ENCODE measurements at regions not wholly inside any gene's neighbourhood (a gene's known extent, or its start where the extent isn't known, plus 50 kb on each side); places are given as distances from the start of the nearest gene placed in this dataset.

GRCh38 chr12:92072112-92072511 is 73.5 kb downstream of the BTG1 start:
- Histone ChIP-seq H3K4me3 (ENCODE audit: insufficient read depth, low read length, poor library complexity, severe bottlenecking) (no peak overlapping the region), H3K79me2 (ENCODE audit: insufficient read depth, low read length) (no peaks in the 10 kb centered on the region)

GRCh38 chr12:92070864-92071445 is 74.7 kb downstream of the BTG1 start:
- no peak overlapping the region for H3K27ac ChIP-seq (ENCODE audit: low read depth, low read length)
- TF ChIP-seq EZH2phosphoT487 (conservative IDR thresholded peaks at IDR 0.05; ENCODE audit: low read length): no peak
- no peak for TF ChIP-seq CTCF (IDR thresholded peaks at IDR 0.05; ENCODE audit: insufficient read depth, low read length, poor library complexity, severe bottlenecking)
- H3K9me2 ChIP-seq (replicated peaks; ENCODE audit: insufficient read depth, low read length): no peaks in the 10 kb centered on the region
- no peaks in the 10 kb centered on the region for H3K9me3 ChIP-seq (ENCODE audit: insufficient read depth, low read length)
- no peaks in the 10 kb centered on the region for H3K36me3 ChIP-seq (ENCODE audit: low read length)
- H3F3A ChIP-seq (ENCODE audit: insufficient read depth): no peaks in the 10 kb centered on the region
- no peak overlapping the region for H3K9ac ChIP-seq (ENCODE audit: low read length)
- H3K4me3 ChIP-seq (ENCODE audit: insufficient read depth, low read length, poor library complexity, severe bottlenecking): no peak overlapping the region
- no peaks in the 10 kb centered on the region for H3K27me3 ChIP-seq (ENCODE audit: low read length)
- no peaks in the 10 kb centered on the region for H3K79me2 ChIP-seq (ENCODE audit: insufficient read depth, low read length)
- H4K20me1 ChIP-seq (ENCODE audit: low read depth, low read length): no peaks in the 10 kb centered on the region
- H3K4me2 ChIP-seq (ENCODE audit: low read depth, low read length, poor library complexity, severe bottlenecking): no peak overlapping the region
- no peak overlapping the region for H2AFZ ChIP-seq (ENCODE audit: low read depth, low read length, severe bottlenecking)

More at GRCh38 chr12:92072112-92072511, 73.5 kb downstream of the BTG1 start:
- H4K20me1 ChIP-seq (ENCODE audit: low read depth, low read length): no peaks in the 10 kb centered on the region
- no peaks in the 10 kb centered on the region for H3K9me2 ChIP-seq (replicated peaks; ENCODE audit: insufficient read depth, low read length)
- no peaks in the 10 kb centered on the region for H3F3A ChIP-seq (ENCODE audit: insufficient read depth)
- H3K9ac ChIP-seq (ENCODE audit: low read length): no peak overlapping the region
- no peaks in the 10 kb centered on the region for H3K27me3 ChIP-seq (ENCODE audit: low read length)
- H3K4me2 ChIP-seq (ENCODE audit: low read depth, low read length, poor library complexity, severe bottlenecking): no peak overlapping the region
- no peak overlapping the region for H2AFZ ChIP-seq (ENCODE audit: low read depth, low read length, severe bottlenecking)
- no peaks in the 10 kb centered on the region for H3K9me3 ChIP-seq (ENCODE audit: insufficient read depth, low read length)
- no peaks in the 10 kb centered on the region for H3K36me3 ChIP-seq (ENCODE audit: low read length)
- H3K27ac ChIP-seq (ENCODE audit: low read depth, low read length): no peak overlapping the region
- TF ChIP-seq EZH2phosphoT487 (conservative IDR thresholded peaks at IDR 0.05; ENCODE audit: low read length): no peak
- TF ChIP-seq CTCF (IDR thresholded peaks at IDR 0.05; ENCODE audit: insufficient read depth, low read length, poor library complexity, severe bottlenecking): no peak

GRCh38 chr12:92070054-92070863 is 75.4 kb downstream of the BTG1 start:
- Histone ChIP-seq H3K27me3 (ENCODE audit: low read length) (no peaks in the 10 kb centered on the region), H3K36me3 (ENCODE audit: low read length) (no peaks in the 10 kb centered on the region), H3K9me2 (replicated peaks; ENCODE audit: insufficient read depth, low read length) (no peaks in the 10 kb centered on the region), H3K4me2 (ENCODE audit: low read depth, low read length, poor library complexity, severe bottlenecking) (no peak overlapping the region), H4K20me1 (ENCODE audit: low read depth, low read length) (no peaks in the 10 kb centered on the region), H3K27ac (ENCODE audit: low read depth, low read length) (no peak overlapping the region), H3K9me3 (ENCODE audit: insufficient read depth, low read length) (no peaks in the 10 kb centered on the region), H3F3A (ENCODE audit: insufficient read depth) (no peaks in the 10 kb centered on the region), H3K9ac (ENCODE audit: low read length) (no peak overlapping the region), H3K79me2 (ENCODE audit: insufficient read depth, low read length) (no peaks in the 10 kb centered on the region), H3K4me3 (ENCODE audit: insufficient read depth, low read length, poor library complexity, severe bottlenecking) (no peak overlapping the region), H2AFZ (ENCODE audit: low read depth, low read length, severe bottlenecking) (no peak overlapping the region)
- TF ChIP-seq CTCF (IDR thresholded peaks at IDR 0.05; ENCODE audit: insufficient read depth, low read length, poor library complexity, severe bottlenecking): no peak
- no peak for TF ChIP-seq EZH2phosphoT487 (conservative IDR thresholded peaks at IDR 0.05; ENCODE audit: low read length)

All from SU-DHL-6 (cell line).